ENCODE measurements at regions not wholly inside any gene's neighbourhood (a gene's known extent, or its start where the extent isn't known, plus 50 kb on each side); places are given as distances from the start of the nearest gene placed in this dataset.
"Not testable (repeated sequence)": the region's sequence is repeated elsewhere in the genome, so short reads cannot be mapped to it uniquely, and the experiment has no call there.

GRCh38 chrX:454514-454913 is 67.8 kb upstream of the PPP2R3B start:
- 74% methylated on average over 7 of the region's 7 CpGs for WGBS (ENCODE audit: low lambda C conversion rate)
- DNase-seq; H3F3A ChIP-seq (replicated peaks; ENCODE audit: insufficient read depth); H3K9me3 ChIP-seq; H3K4me3 ChIP-seq (ENCODE audit: low read depth in 2 of 2, low read length in 1 of 2); H4K20me1 ChIP-seq (ENCODE audit: insufficient read depth); H3K9ac ChIP-seq; H3K79me2 ChIP-seq (ENCODE audit: insufficient read depth); H3K4me2 ChIP-seq; H3K27me3 ChIP-seq (ENCODE audit: insufficient read depth); H3K4me1 ChIP-seq (ENCODE audit: control insufficient read depth in 1 of 2, insufficient read depth in 2 of 2, low read depth in 1 of 2, low read length in 1 of 2); H3K36me3 ChIP-seq (replicated peaks in 1 of 2; ENCODE audit: control insufficient read depth in 1 of 2, insufficient read depth in 2 of 2, low read length in 1 of 2); H2AFZ ChIP-seq (ENCODE audit: low read depth); H3K27ac ChIP-seq (ENCODE audit: low read depth in 2 of 2, low read length in 1 of 2); H3K9me2 ChIP-seq; CTCF ChIA-PET; POLR2A ChIA-PET: not testable (repeated sequence)

DNA sequence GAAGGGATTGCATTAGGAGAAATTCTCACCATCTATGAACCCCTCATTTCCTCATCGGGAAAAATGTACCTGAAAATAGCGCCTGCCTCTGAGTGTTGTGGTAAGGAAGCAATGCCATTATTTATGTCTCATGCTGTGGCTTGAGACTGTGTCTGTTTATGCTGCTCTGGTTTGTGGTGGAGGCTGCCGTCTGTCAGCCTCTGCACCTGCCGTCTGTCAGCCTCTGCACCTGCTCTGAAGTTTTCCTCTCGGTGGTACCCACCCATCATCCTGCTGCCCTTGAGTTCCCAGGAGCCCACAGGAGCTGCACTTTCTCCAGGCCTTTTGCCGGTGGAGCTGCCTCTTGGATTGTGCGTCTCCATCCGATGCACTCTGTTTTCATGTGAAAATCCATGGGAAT is 68.5 kb upstream of the PPP2R3B start:
- H4K20me1 ChIP-seq (ENCODE audit: insufficient read depth) = no peaks in the 10 kb centered on the region
- H3K4me1 ChIP-seq (ENCODE audit: control insufficient read depth in 1 of 2, insufficient read depth in 2 of 2, low read depth in 1 of 2, low read length in 1 of 2) = no peaks in the 10 kb centered on the region
- H3K36me3 ChIP-seq (replicated peaks in 1 of 2; ENCODE audit: control insufficient read depth in 1 of 2, insufficient read depth in 2 of 2, low read length in 1 of 2) = no peaks in the 10 kb centered on the region
- CTCF ChIA-PET = no interaction called here
- TF ChIP-seq MEF2A (IDR thresholded peaks at IDR 0.05; ENCODE audit: borderline replicate concordance, low read depth) (no peak), FOXJ3 (CRISPR knock-in tag; IDR thresholded peaks at IDR 0.05) (no peak), GABPA (IDR thresholded peaks at IDR 0.05; ENCODE audit: low read depth) (no peak), EP300 (IDR thresholded peaks at IDR 0.05; ENCODE audit: borderline replicate concordance in 1 of 2, low read depth in 1 of 2, low read length in 1 of 2) (no peak)
- no peaks in the 10 kb centered on the region for H3K9me3 ChIP-seq
- peaks cover 17% of the 10 kb centered on the region for H3K27me3 ChIP-seq (ENCODE audit: insufficient read depth)
- H3K79me2 ChIP-seq (ENCODE audit: insufficient read depth) = no peaks in the 10 kb centered on the region
- H2AFZ ChIP-seq (ENCODE audit: low read depth) = no peak overlapping the region
- no peaks in the 10 kb centered on the region for H3F3A ChIP-seq (replicated peaks; ENCODE audit: insufficient read depth)
- no peak overlapping the region for H3K4me2 ChIP-seq
- no peak overlapping the region for H3K9ac ChIP-seq
- no peak for DNase-seq
- H3K27ac ChIP-seq (ENCODE audit: low read depth in 2 of 2, low read length in 1 of 2) = no peak overlapping the region
- WGBS (ENCODE audit: low lambda C conversion rate) = 28% methylated on average over 8 of the region's 8 CpGs
- H3K4me3 ChIP-seq (ENCODE audit: low read depth in 2 of 2, low read length in 1 of 2) = no peak overlapping the region
- POLR2A ChIA-PET = no interaction called here
- no peaks in the 10 kb centered on the region for H3K9me2 ChIP-seq

GRCh38 chrX:455673-456072 is 69.0 kb upstream of the PPP2R3B start:
- H3K4me1 ChIP-seq (ENCODE audit: control insufficient read depth in 1 of 2, insufficient read depth in 2 of 2, low read depth in 1 of 2, low read length in 1 of 2) = no peaks in the 10 kb centered on the region
- no peak overlapping the region for H2AFZ ChIP-seq (ENCODE audit: low read depth)
- no peaks in the 10 kb centered on the region for H3K9me2 ChIP-seq
- H3K27ac ChIP-seq (ENCODE audit: low read depth in 2 of 2, low read length in 1 of 2) = no peak overlapping the region
- POLR2A ChIA-PET = no interaction called here
- H3K4me2 ChIP-seq = no peak overlapping the region
- H3K79me2 ChIP-seq (ENCODE audit: insufficient read depth) = no peaks in the 10 kb centered on the region
- no peaks in the 10 kb centered on the region for H3K36me3 ChIP-seq (replicated peaks in 1 of 2; ENCODE audit: control insufficient read depth in 1 of 2, insufficient read depth in 2 of 2, low read length in 1 of 2)
- H4K20me1 ChIP-seq (ENCODE audit: insufficient read depth) = no peaks in the 10 kb centered on the region
- 35% methylated on average over 9 of the region's 9 CpGs for WGBS (ENCODE audit: low lambda C conversion rate)
- peaks cover 21% of the 10 kb centered on the region for H3K27me3 ChIP-seq (ENCODE audit: insufficient read depth)
- H3F3A ChIP-seq (replicated peaks; ENCODE audit: insufficient read depth) = no peaks in the 10 kb centered on the region
- TF ChIP-seq SIN3A (IDR thresholded peaks at IDR 0.05; ENCODE audit: borderline replicate concordance, low read depth, low read length) (no peak), NFIC (IDR thresholded peaks at IDR 0.05; ENCODE audit: borderline replicate concordance) (no peak), RAD21 (IDR thresholded peaks at IDR 0.05; ENCODE audit: low read length) (no peak), RFX5 (IDR thresholded peaks at IDR 0.05; ENCODE audit: low read length) (no peak), TEAD4 (IDR thresholded peaks at IDR 0.05; ENCODE audit: borderline replicate concordance, insufficient read depth) (no peak), TCF12 (IDR thresholded peaks at IDR 0.05) (no peak), MXI1 (IDR thresholded peaks at IDR 0.05; ENCODE audit: low read depth, low read length) (no peak), SMC3 (IDR thresholded peaks at IDR 0.05; ENCODE audit: low read depth, low read length) (no peak), TAF1 (IDR thresholded peaks at IDR 0.05; ENCODE audit: borderline replicate concordance, low read depth, low read length) (no peak)
- TF ChIP-seq, protein P1, sequence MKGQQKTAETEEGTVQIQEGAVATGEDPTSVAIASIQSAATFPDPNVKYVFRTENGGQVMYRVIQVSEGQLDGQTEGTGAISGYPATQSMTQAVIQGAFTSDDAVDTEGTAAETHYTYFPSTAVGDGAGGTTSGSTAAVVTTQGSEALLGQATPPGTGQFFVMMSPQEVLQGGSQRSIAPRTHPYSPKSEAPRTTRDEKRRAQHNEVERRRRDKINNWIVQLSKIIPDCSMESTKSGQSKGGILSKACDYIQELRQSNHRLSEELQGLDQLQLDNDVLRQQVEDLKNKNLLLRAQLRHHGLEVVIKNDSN (IDR thresholded peaks at IDR 0.05; ENCODE audit: borderline replicate concordance, low read depth) = no peak
- no peak overlapping the region for H3K9ac ChIP-seq
- DNase-seq = no peak
- CTCF ChIA-PET = no interaction called here
- no peaks in the 10 kb centered on the region for H3K9me3 ChIP-seq
- no peak overlapping the region for H3K4me3 ChIP-seq (ENCODE audit: low read depth in 2 of 2, low read length in 1 of 2)
